H9 (cell line): ENCODE measurements at regions not wholly inside any gene's neighbourhood (a gene's known extent, or its start where the extent isn't known, plus 50 kb on each side); places are given as distances from the start of the nearest gene placed in this dataset.

Experiments used
- DNase-seq: peaks from one replicate; pipeline ENCODE4 v3.0.0-alpha.2; 2017
- H2AFZ ChIP-seq: one replicate; pipeline ENCODE4 v1.6.1; 2013; ENCODE audit warnings: mild to moderate bottlenecking, low read length, control low read depth, moderate library complexity
- H2AK5ac ChIP-seq: 2 replicates; pipeline ENCODE4 v1.6.1; 2013; ENCODE audit warnings: low read length, control low read depth, mixed read lengths; ENCODE audit not compliant: insufficient read length
- H2BK120ac ChIP-seq: one replicate; pipeline ENCODE4 v1.6.1; 2013; ENCODE audit warnings: low read depth, mild to moderate bottlenecking, low read length, control low read depth, inconsistent platforms; ENCODE audit not compliant: poor library complexity, severe bottlenecking
- H2BK12ac ChIP-seq: 2 replicates; pipeline ENCODE4 v1.6.1; 2013; ENCODE audit warnings: low read length, control low read depth, mixed read lengths, low read depth; ENCODE audit not compliant: insufficient read length
- H2BK15ac ChIP-seq: 2 replicates; pipeline ENCODE4 v1.6.1; 2013; ENCODE audit warnings: low read depth, low read length, control low read depth
- H2BK20ac ChIP-seq: one replicate; pipeline ENCODE4 v1.6.1; 2013; ENCODE audit warnings: low read depth, mild to moderate bottlenecking, low read length, control low read depth, inconsistent platforms; ENCODE audit not compliant: poor library complexity, severe bottlenecking
- H2BK5ac ChIP-seq: 2 replicates; pipeline ENCODE4 v1.6.1; 2013; ENCODE audit warnings: low read length, control low read depth, mixed read lengths; ENCODE audit not compliant: insufficient read length
- H3K14ac ChIP-seq: 2 replicates; pipeline ENCODE4 v1.6.1; 2013; ENCODE audit warnings: low read length, control low read depth; ENCODE audit not compliant: insufficient read depth
- H3K18ac ChIP-seq: 2 replicates; pipeline ENCODE4 v1.6.1; 2013; ENCODE audit warnings: low read depth, mild to moderate bottlenecking, mixed read lengths, low read length, control low read depth; ENCODE audit not compliant: insufficient read length
- H3K23ac ChIP-seq: 2 replicates; pipeline ENCODE4 v1.6.1; 2013; ENCODE audit warnings: low read length, control low read depth, mixed read lengths, low read depth; ENCODE audit not compliant: insufficient read length
- H3K23me2 ChIP-seq: 2 replicates; pipeline ENCODE4 v1.6.1; 2013; ENCODE audit warnings: low read depth, mild to moderate bottlenecking, mixed read lengths, low read length, control low read depth; ENCODE audit not compliant: insufficient read length, poor library complexity, severe bottlenecking
- H3K27ac ChIP-seq: 2 replicates; pipeline ENCODE4 v1.5.1; 2013; ENCODE audit warnings: low read length, control low read depth, mixed read lengths, low read depth; ENCODE audit not compliant: insufficient read length
- H3K27me3 ChIP-seq: 2 replicates; pipeline ENCODE4 v1.6.1; 2013; ENCODE audit warnings: low read length, control low read depth, inconsistent platforms; ENCODE audit not compliant: insufficient read depth
- H3K4ac ChIP-seq: 2 replicates; pipeline ENCODE4 v1.6.1; 2013; ENCODE audit warnings: low read depth, mild to moderate bottlenecking, control low read depth, inconsistent platforms, low read length, moderate library complexity
- H3K4me1 ChIP-seq: 2 replicates; pipeline ENCODE4 v1.6.1; 2013; ENCODE audit warnings: low read length, control low read depth, inconsistent platforms; ENCODE audit not compliant: insufficient read depth
- H3K4me2 ChIP-seq: 2 replicates; pipeline ENCODE4 v1.6.1; 2013; ENCODE audit warnings: low read length, control low read depth, mixed read lengths; ENCODE audit not compliant: insufficient read length, insufficient read depth
- H3K56ac ChIP-seq: 2 replicates; pipeline ENCODE4 v1.6.1; 2013; ENCODE audit warnings: low read depth, mild to moderate bottlenecking, mixed read lengths, low read length, control low read depth; ENCODE audit not compliant: insufficient read length
- H3K79me1 ChIP-seq: 2 replicates; pipeline ENCODE4 v1.6.1; 2013; ENCODE audit warnings: low read depth, mild to moderate bottlenecking, moderate library complexity, low read length, control low read depth, inconsistent platforms; ENCODE audit not compliant: insufficient read depth, poor library complexity, severe bottlenecking
- H3K79me2 ChIP-seq: 2 replicates; pipeline ENCODE4 v1.6.1; 2013; ENCODE audit warnings: low read length, control low read depth, inconsistent platforms; ENCODE audit not compliant: insufficient read depth
- H3K9ac ChIP-seq: 2 replicates; pipeline ENCODE4 v1.6.1; 2013; ENCODE audit warnings: low read length, control low read depth, mixed read lengths; ENCODE audit not compliant: insufficient read length; ENCODE audit errors: extremely low read depth
- H3K9me3 ChIP-seq: one replicate; pipeline ENCODE4 v1.6.1; 2013; ENCODE audit warnings: low read depth, low read length, inconsistent platforms; ENCODE audit not compliant: control insufficient read depth
- H3T11ph ChIP-seq: one replicate; pipeline ENCODE4 v1.6.1; 2013; ENCODE audit warnings: mild to moderate bottlenecking, low read length, control low read depth, inconsistent platforms
- H4K20me1 ChIP-seq: one replicate; pipeline ENCODE4 v1.6.1; 2013; ENCODE audit not compliant: control insufficient read depth, insufficient read length, insufficient read depth
- H4K5ac ChIP-seq: 2 replicates; pipeline ENCODE4 v1.6.1; 2013; ENCODE audit warnings: low read depth, mild to moderate bottlenecking, mixed read lengths, low read length, control low read depth; ENCODE audit not compliant: insufficient read length
- H4K8ac ChIP-seq: replicated peaks from 2 replicates; pipeline ENCODE4 v1.6.1; 2013; ENCODE audit warnings: low read length, control low read depth, mixed read lengths, low read depth; ENCODE audit not compliant: insufficient read length
- H4K91ac ChIP-seq: 2 replicates; pipeline ENCODE4 v1.6.1; 2013; ENCODE audit warnings: low read depth, mild to moderate bottlenecking, moderate library complexity, mixed read lengths, low read length, control low read depth; ENCODE audit not compliant: insufficient read length
- H3K27ac Mint-ChIP-seq, 3 experiments: 2 replicates in 2 of 3; 3 replicates in 1 of 3; pipeline ENCODE4 v1.8.0; 2020 to 2021; ENCODE audit warnings: mixed read lengths in 3 of 3, mild to moderate bottlenecking in 1 of 3, moderate library complexity in 1 of 3
- H3K27me3 Mint-ChIP-seq: 2 replicates; pipeline ENCODE4 v1.8.0; 2021; ENCODE audit warnings: low read depth, mild to moderate bottlenecking, moderate library complexity, mixed read lengths
- H3K36me3 Mint-ChIP-seq, 3 experiments: 2 replicates in 2 of 3; 3 replicates in 1 of 3; pipeline ENCODE4 v1.8.0; 2020 to 2021; ENCODE audit warnings: low read depth in 3 of 3, mixed read lengths in 3 of 3; ENCODE audit not compliant: insufficient read depth in 1 of 3
- H3K4me1 Mint-ChIP-seq, 2 experiments: 2 replicates each; pipeline ENCODE4 v1.8.0; 2020; ENCODE audit warnings: mixed read lengths in 2 of 2
- H3K4me3 Mint-ChIP-seq, 2 experiments: 2 replicates in 1 of 2; 3 replicates in 1 of 2; pipeline ENCODE4 v1.8.0; 2020 to 2021; ENCODE audit warnings: mild to moderate bottlenecking in 2 of 2, mixed read lengths in 2 of 2, moderate library complexity in 1 of 2
- H3K9me3 Mint-ChIP-seq, 2 experiments: 2 replicates in 1 of 2; 3 replicates in 1 of 2; pipeline ENCODE4 v1.8.0; 2020; ENCODE audit warnings: mild to moderate bottlenecking in 2 of 2, mixed read lengths in 2 of 2, moderate library complexity in 1 of 2
- CTCF ChIP-seq: fragments of 200-600 bp; sonication (generic); conservative IDR thresholded peaks from 3 replicates; pipeline ENCODE4 v1.8.0; 2021; ENCODE audit warnings: antibody characterized with exemption, mild to moderate bottlenecking
- WGBS: extraction: QIAGEN DNeasy Blood & Tissue Kit; methylation state at CpG from one replicate; pipeline ENCODE4 v1.1.7; 2013; ENCODE audit warnings: missing lambda C conversion rate, low lambda C conversion rate, mixed read lengths; ENCODE audit not compliant: insufficient read length; ENCODE audit errors: extremely low coverage; 5-methylcytosine and 5-hydroxymethylcytosine counted together

- H2AK5ac ChIP-seq, result no peak overlapping the region
- no peaks in the 10 kb centered on the region for H3K79me1 ChIP-seq
- no peak overlapping the region for H4K5ac ChIP-seq
- no peak for DNase-seq
- H2BK15ac ChIP-seq, result no peak overlapping the region
- H2BK5ac ChIP-seq, result no peak overlapping the region
- H3K14ac ChIP-seq, result no peak overlapping the region
- no peaks in the 10 kb centered on the region for H4K20me1 ChIP-seq
- Mint-ChIP-seq H3K27me3 (no peaks in the 10 kb centered on the region), H3K27ac (no peak overlapping the region), H3K4me1 (peaks cover 0 to 6% of the 10 kb centered on the region in 2 experiments; a peak in 1 of 4 replicates), H3K9me3 (no peaks in the 10 kb centered on the region), H3K4me3 (no peak overlapping the region), H3K36me3 (no peaks in the 10 kb centered on the region)
- no peak overlapping the region for H2BK20ac ChIP-seq
- H3K27me3 ChIP-seq, result no peaks in the 10 kb centered on the region
- H3K9me3 ChIP-seq, result no peaks in the 10 kb centered on the region
- H2BK120ac ChIP-seq, result no peak overlapping the region
- no peaks in the 10 kb centered on the region for H3K23me2 ChIP-seq
- no peak overlapping the region for H3K4me2 ChIP-seq
- no peak overlapping the region for H3T11ph ChIP-seq
- TF ChIP-seq CTCF, result no peak
- H3K4me1 ChIP-seq, result no peaks in the 10 kb centered on the region; the same call in 1 of the 2 replicates
- no peak overlapping the region for H3K18ac ChIP-seq
- no peak overlapping the region for H4K8ac ChIP-seq
- H3K79me2 ChIP-seq, result no peaks in the 10 kb centered on the region
- no peak overlapping the region for H2BK12ac ChIP-seq
- WGBS, result no CpG with 5 or more reads among the region's 7 CpGs
- H2AFZ ChIP-seq, result no peak overlapping the region
- H3K23ac ChIP-seq, result no peak overlapping the region
- H3K9ac ChIP-seq, result no peak overlapping the region
- no peak overlapping the region for H4K91ac ChIP-seq
- no peak overlapping the region for H3K56ac ChIP-seq
- H3K27ac ChIP-seq, result no peak overlapping the region
- no peak overlapping the region for H3K4ac ChIP-seq
Observed at GRCh38 chr2:160871953-160872352, 288.3 kb upstream of the TANK start.
